ENCODE measurements at regions not wholly inside any gene's neighbourhood (a gene's known extent, or its start where the extent isn't known, plus 50 kb on each side); places are given as distances from the start of the nearest gene placed in this dataset.

- no peak for DNase-seq (ENCODE audit: low spot score)
Measured at GRCh38 chr4:187577941-187578480, 417.6 kb upstream of the ZFP42 start.

DNA sequence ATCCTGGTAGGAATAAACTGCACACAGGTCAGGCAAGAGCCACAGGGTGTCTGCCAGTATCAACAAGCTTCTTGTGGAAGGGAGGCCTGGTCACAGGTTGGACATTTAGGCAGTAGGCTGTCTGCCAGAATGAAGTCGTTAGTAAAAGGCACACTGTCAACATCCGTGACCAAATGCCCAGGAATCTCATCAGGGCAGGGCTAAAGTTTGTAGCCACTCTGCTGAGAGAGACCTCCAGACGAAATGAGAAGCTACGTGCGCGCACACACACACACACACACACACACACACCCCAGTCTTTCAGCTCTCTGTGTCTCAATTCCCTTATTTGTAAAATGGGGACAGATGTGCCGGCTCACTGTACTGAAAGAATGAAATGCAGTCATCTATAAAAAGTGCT is 408.7 kb upstream of the ZFP42 start:
- DNase-seq (ENCODE audit: low spot score), result no peak

GRCh38 chr4:187598196-187598595 is 397.4 kb upstream of the ZFP42 start:
- DNase-seq (ENCODE audit: low spot score), result no peak

GRCh38 chr4:187602339-187603092 is 393.1 kb upstream of the ZFP42 start:
- DNase-seq (ENCODE audit: low spot score), result no peak

GRCh38 chr4:187603093-187604025 is 392.2 kb upstream of the ZFP42 start:
- no peak for DNase-seq (ENCODE audit: low spot score)

DNA sequence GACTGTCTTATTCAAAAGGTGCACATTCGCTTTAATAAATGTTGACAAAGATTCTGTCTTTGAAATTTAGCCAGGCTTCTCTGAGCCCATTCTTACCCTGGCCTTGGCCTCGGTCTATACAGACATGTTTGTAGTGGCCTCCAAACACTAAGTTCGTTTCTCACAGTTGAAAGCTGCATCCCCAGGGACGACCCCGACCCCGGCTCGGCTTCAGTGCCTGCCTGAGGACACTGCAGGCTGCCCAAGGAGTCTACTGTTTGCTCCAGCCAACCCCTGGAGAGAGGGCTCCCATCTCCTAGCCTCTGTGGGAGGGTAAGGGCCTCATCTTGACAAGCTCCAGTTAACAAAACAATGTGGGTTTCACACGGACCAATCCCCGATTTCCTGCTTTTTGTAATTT is 390.6 kb upstream of the ZFP42 start:
- DNase-seq (ENCODE audit: low spot score), result no peak

DNA sequence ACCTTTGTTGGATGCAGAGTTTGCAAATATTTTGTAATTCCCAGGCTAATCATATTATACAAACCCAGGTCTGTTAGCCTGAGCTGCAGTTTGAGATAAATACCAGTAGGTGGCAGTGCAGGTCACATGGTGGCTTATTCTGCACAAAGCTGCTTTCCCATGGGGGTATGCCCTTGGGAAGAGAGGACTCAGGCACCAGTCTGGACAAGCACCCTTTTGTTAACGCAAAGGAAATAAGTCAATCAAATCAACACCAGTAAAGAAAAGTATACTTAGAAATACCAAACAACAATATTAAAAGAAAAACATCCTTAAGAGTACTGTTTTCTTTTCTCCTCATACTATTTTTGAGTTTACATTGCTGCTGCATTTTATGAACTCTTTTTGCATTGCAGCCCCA is 389.0 kb upstream of the ZFP42 start:
- peak; percentile 4 for DNase-seq (ENCODE audit: low spot score)

DNA sequence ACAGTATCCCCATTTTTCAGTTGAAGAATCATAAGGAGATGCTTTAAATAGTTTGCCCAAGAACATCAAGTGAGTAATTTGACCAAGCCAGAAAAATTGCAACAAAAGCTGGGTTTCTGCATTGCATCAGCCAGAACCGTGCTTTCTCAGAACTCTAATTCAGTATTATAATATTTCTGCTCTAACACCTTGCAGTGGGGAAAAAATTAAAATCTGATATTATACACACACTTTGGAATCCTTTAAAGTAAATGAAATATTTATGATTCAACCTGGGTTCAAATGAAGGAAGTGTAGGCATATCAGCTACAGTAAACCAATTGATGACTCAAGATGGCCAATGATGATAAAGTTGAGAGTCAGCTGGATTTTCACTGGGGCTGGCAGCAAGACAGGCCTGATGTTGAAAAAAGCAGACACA is 387.6 kb upstream of the ZFP42 start:
- no peak for DNase-seq (ENCODE audit: low spot score)

DNA sequence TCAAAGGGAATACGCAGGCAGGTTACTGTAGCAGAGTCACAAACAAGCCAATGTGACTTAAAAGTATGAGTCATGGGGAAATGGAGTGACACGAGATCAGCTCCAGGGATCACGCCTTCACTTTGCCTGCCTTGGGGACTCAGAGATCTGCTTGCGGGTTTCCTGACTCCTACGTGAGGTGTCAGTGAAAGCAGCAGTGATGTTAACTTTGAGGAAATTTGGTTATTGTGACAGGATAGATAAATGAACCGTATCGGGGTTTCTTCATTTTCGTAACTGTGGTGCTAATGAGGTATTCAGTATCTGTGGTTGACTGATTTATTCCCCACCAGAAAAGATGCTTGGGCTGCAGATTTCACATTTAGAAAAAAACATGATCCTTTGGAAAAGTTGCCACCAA is 383.3 kb upstream of the ZFP42 start:
- DNase-seq (ENCODE audit: low spot score), result no peak

- DNase-seq (ENCODE audit: low spot score), result no peak
Measured at GRCh38 chr4:187613089-187613839, 382.3 kb upstream of the ZFP42 start.

DNA sequence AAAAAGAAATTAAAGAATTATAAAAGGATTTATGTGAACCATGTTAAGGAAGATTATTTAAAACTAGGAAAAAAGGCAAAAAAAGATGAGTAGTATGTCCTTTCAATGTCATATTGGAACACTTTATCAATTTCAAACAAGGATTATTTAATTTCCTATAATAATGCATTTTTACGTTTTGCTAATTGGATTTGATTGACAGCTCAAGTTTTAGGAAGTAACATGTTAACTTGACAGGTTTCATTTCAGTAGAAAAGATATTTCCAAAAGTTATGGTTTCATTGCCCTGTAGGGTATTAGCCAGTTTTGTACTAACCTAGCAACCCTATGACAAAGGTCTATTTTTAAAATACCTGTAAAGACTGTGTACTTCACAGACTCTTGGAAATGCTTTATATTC is 379.6 kb upstream of the ZFP42 start:
- no peak for DNase-seq (ENCODE audit: low spot score)

DNA sequence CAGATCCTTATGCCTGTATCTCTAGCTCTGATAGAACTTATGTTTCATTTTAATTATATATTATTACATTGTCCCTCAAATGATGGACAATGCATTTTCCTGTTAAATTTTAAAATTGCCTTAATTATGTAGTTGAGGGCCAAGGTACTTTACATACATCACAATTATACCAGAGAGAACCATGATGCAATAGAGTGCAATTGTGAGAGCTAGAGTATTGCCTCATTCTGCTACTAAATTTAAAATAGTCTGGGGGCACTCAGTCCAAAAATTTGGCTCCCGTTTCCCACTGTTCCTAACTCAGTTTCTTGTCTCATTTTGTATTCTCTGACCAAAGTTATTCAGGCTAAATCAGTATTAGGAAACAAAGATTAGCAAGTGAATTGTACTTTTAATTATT is 378.5 kb upstream of the ZFP42 start:
- no peak for DNase-seq (ENCODE audit: low spot score)

- no peak for DNase-seq (ENCODE audit: low spot score)
Measured at GRCh38 chr4:187618701-187619281, 376.8 kb upstream of the ZFP42 start.

DNA sequence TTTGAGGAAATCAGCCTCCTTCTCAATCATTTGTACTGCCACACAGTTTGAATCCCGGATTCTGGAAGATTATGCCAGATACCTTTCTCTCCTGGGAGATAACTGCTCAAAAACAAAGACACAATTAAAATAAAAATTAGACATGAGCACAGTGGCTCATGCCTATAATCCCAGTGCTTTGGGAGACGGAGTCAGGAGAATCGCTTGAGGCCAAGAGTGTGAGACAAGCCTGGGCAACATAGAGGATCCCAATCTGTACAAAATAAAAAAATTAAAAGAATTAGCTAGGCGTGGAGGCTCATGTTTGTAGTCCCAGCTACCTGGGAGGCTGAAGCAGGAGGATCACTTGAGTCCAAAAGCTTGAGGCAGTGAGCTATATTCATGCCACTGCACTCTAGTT is 376.3 kb upstream of the ZFP42 start:
- DNase-seq (ENCODE audit: low spot score), result no peak

DNA sequence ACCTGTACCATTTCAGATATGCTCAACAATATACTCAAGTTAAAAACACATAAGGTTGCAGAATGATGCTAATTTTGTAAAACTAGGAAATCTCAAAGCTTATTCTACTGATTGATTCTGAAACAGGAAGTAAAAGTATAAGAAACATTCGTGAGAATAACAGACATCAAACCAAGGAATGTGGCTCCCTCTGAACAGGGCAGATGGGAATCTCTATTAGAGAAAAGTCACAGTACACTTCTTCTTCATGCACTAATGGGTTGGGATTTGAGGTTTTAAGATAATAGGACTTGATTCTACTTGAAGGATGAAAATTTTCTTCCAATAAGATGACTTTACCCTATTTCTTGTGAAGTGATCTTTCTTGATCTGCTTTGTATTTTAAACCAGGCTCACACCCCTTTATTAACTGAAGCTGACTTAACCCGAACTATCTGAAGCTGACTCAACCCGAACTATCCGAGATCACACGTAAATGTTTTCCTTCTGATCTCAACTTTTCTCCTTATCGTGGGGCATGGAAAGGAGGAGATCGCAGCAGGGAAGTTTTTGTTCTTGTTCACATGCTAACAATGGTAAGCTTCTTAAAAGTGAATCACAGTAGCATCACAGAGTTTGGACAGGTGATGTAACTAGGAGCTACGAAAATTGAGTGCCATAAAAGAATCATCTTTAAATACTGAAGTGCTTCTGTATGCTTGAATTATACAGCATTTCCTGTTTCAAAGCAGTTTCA is 363.1 kb upstream of the ZFP42 start:
- DNase-seq (ENCODE audit: low spot score), result no peak

DNA sequence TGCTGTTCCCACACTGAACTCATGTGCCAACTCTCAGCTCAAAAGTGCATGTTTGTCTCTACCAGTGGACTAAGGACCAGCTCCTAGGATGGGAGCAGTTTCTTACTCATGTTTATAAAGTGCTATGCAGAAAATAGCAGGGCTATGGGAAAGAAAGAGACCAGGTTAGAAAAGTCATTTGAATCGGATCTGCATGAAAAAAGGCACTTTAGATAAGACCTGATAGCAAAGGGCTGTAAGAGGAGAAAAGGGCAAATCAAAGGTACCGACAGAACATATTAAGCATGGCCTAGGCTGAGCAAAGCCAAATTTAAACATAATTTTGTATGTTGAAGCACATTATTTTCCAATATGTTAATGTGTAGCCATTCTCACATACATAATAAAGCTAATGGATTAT is 362.3 kb upstream of the ZFP42 start:
- DNase-seq (ENCODE audit: low spot score), result no peak

DNA sequence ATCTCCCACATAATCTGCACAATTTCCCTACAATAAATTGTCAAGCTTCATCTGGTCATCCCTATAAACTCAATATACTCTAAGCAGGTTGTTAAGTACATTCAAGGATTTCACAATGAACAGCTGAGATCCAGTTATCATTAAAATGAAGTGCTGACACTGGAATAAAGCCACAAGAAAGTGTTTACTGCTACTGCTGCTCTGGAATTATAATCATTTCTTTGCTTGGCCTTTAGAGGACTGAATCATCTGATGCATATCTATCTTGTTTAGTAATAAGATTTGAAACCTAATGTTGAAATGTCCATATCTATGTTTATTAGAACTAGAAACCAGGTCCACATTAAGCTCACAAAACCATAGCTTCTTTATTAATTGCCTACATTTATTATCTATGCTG is 338.6 kb upstream of the ZFP42 start:
- DNase-seq (ENCODE audit: low spot score), result no peak

DNA sequence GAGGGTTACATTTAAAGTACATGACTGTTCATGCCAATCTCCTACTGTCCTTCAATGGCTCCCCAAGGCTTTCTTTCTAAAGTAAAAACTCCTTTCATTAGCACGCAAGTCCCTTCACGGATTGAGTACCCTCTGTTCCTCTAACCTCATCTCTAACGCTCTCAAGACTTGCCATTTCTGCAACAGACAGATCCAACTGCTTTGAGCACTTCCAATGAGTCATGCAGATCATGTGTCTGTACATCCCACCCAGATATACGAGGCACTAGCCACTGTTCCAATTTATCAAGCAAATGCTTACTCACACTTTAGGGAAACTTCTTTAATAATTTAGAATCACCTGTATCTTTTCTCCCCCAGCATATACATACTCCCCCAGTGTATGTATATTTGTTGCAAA is 332.5 kb upstream of the ZFP42 start:
- DNase-seq (ENCODE audit: low spot score), result no peak

- no peak for DNase-seq (ENCODE audit: low spot score)
Measured at GRCh38 chr4:187664011-187664410, 331.6 kb upstream of the ZFP42 start.

DNA sequence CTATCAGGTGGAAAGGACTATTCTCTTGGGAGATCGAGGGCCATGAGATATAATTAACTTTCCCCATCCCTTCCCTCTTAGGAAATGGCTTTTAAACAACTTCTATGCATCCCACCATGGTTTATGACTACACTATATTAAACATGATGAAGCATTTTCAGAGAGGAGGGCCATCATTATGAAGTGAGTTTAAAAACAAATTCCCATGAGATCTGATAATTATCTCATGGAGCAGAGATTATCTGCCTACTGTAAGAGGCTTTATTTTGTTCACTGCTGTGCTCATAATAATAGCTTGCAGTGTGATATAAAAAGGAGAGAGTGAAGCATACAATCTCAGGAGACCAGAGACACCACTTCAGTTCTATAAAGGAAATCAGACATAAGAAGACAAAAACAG is 330.5 kb upstream of the ZFP42 start:
- DNase-seq (ENCODE audit: low spot score), result no peak

DNA sequence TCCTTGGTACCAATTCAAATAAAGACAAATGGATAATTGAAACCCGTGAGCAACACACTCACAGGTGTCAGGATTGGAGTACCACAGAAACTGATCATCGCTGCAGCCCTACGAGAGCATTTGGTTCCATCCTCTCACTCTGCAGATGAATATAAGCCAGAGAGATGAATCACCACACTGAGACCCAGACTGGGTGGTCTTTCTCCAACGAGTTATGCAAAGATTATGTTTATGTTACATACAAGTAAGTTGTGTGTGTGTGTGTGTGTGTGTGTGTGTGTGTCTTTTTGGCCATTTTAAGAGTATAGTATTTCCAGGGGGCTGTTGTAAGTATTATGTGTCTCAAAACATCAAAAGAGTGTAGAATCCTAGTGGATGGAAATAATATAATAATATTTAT is 329.5 kb upstream of the ZFP42 start:
- no peak for DNase-seq (ENCODE audit: low spot score)

Measured in CD4-positive, alpha-beta T cell treated with Interleukin-15 for 4 hours (primary cell).